Skeletal muscle satellite cell (primary cell): ENCODE measurements at regions not wholly inside any gene's neighbourhood (a gene's known extent, or its start where the extent isn't known, plus 50 kb on each side); places are given as distances from the start of the nearest gene placed in this dataset.

Source experiments
- H3K27me3 ChIP-seq: 2 replicates; pipeline ENCODE4 v1.7.0; 2013; ENCODE audit warnings: low read length; ENCODE audit not compliant: control insufficient read depth, insufficient read depth
- H3K36me3 ChIP-seq: 2 replicates; pipeline ENCODE4 v1.7.0; 2013; ENCODE audit warnings: mild to moderate bottlenecking, control low read depth, low read length; ENCODE audit not compliant: insufficient read depth
- H3K4me1 ChIP-seq: 2 replicates; pipeline ENCODE4 v1.7.0; 2013; ENCODE audit warnings: low read length; ENCODE audit not compliant: control insufficient read depth, insufficient read depth
- H3K4me2 ChIP-seq: 2 replicates; pipeline ENCODE4 v1.7.0; 2013; ENCODE audit warnings: mild to moderate bottlenecking, low read length
- H3K4me3 ChIP-seq: 2 replicates; pipeline ENCODE4 v1.7.0; 2013; ENCODE audit warnings: low read length
- H3K9ac ChIP-seq: 2 replicates; pipeline ENCODE4 v1.7.0; 2013; ENCODE audit warnings: mild to moderate bottlenecking, low read depth, low read length, moderate library complexity
- H3K9me3 ChIP-seq: replicated peaks from 2 replicates; pipeline ENCODE4 v1.7.0; 2013; ENCODE audit warnings: mild to moderate bottlenecking, control low read depth, low read length

- no peaks in the 10 kb centered on the region for H3K36me3 ChIP-seq
- no peak overlapping the region for H3K4me3 ChIP-seq
- no peaks in the 10 kb centered on the region for H3K9me3 ChIP-seq
Measured at GRCh38 chr12:73277971-73278370, 1005.8 kb downstream of the TRHDE start.

GRCh38 chr12:73301530-73301929 is 1029.4 kb downstream of the TRHDE start:
- Histone ChIP-seq H3K9me3 (no peaks in the 10 kb centered on the region), H3K9ac (no peak overlapping the region), H3K4me2 (no peak overlapping the region), H3K4me3 (no peak overlapping the region), H3K4me1 (no peaks in the 10 kb centered on the region), H3K36me3 (no peaks in the 10 kb centered on the region), H3K27me3 (no peaks in the 10 kb centered on the region)

More at GRCh38 chr12:73277971-73278370, 1005.8 kb downstream of the TRHDE start:
- Histone ChIP-seq H3K9ac (no peak overlapping the region), H3K27me3 (no peaks in the 10 kb centered on the region), H3K4me1 (peaks cover 8% of the 10 kb centered on the region), H3K4me2 (no peak overlapping the region)

- Histone ChIP-seq H3K4me3 (no peak overlapping the region), H3K4me2 (no peak overlapping the region), H3K4me1 (no peaks in the 10 kb centered on the region), H3K9me3 (no peaks in the 10 kb centered on the region), H3K36me3 (no peaks in the 10 kb centered on the region), H3K27me3 (no peaks in the 10 kb centered on the region), H3K9ac (no peak overlapping the region)
Measured at GRCh38 chr12:73307260-73307659, 1035.1 kb downstream of the TRHDE start.

- Histone ChIP-seq H3K4me2 (peak overlapping the region; percentile 55), H3K27me3 (no peaks in the 10 kb centered on the region), H3K36me3 (no peaks in the 10 kb centered on the region), H3K4me1 (no peaks in the 10 kb centered on the region), H3K9me3 (no peaks in the 10 kb centered on the region), H3K9ac (no peak overlapping the region), H3K4me3 (no peak overlapping the region)
Measured at GRCh38 chr12:73308079-73308478, 1035.9 kb downstream of the TRHDE start.

GRCh38 chr12:73308747-73309146 is 1036.6 kb downstream of the TRHDE start:
- Histone ChIP-seq H3K4me2 (no peak overlapping the region), H3K4me3 (no peak overlapping the region), H3K4me1 (no peaks in the 10 kb centered on the region), H3K9ac (no peak overlapping the region), H3K27me3 (no peaks in the 10 kb centered on the region), H3K36me3 (no peaks in the 10 kb centered on the region), H3K9me3 (no peaks in the 10 kb centered on the region)

- Histone ChIP-seq H3K9ac (no peak overlapping the region), H3K4me1 (no peaks in the 10 kb centered on the region), H3K4me3 (no peak overlapping the region), H3K9me3 (no peaks in the 10 kb centered on the region), H3K27me3 (no peaks in the 10 kb centered on the region), H3K4me2 (no peak overlapping the region), H3K36me3 (no peaks in the 10 kb centered on the region)
Measured at GRCh38 chr12:73321319-73321718, 1049.1 kb downstream of the TRHDE start.

GRCh38 chr12:73321776-73322175 is 1049.6 kb downstream of the TRHDE start:
- H3K4me3 ChIP-seq, result no peak overlapping the region
- no peaks in the 10 kb centered on the region for H3K36me3 ChIP-seq
- H3K9ac ChIP-seq, result no peak overlapping the region
- H3K4me1 ChIP-seq, result no peaks in the 10 kb centered on the region
- H3K27me3 ChIP-seq, result no peaks in the 10 kb centered on the region
- H3K4me2 ChIP-seq, result no peak overlapping the region
- H3K9me3 ChIP-seq, result no peaks in the 10 kb centered on the region

GRCh38 chr12:73330584-73331351 is 1058.6 kb downstream of the TRHDE start:
- Histone ChIP-seq H3K9me3 (no peaks in the 10 kb centered on the region), H3K27me3 (no peaks in the 10 kb centered on the region), H3K36me3 (no peaks in the 10 kb centered on the region), H3K4me1 (peaks cover 3% of the 10 kb centered on the region), H3K9ac (no peak overlapping the region), H3K4me2 (no peak overlapping the region), H3K4me3 (no peak overlapping the region)

GRCh38 chr12:73341559-73342247 is 1069.5 kb downstream of the TRHDE start:
- no peak overlapping the region for H3K4me3 ChIP-seq
- no peaks in the 10 kb centered on the region for H3K4me1 ChIP-seq
- H3K4me2 ChIP-seq, result no peak overlapping the region
- no peaks in the 10 kb centered on the region for H3K27me3 ChIP-seq
- no peaks in the 10 kb centered on the region for H3K36me3 ChIP-seq
- H3K9me3 ChIP-seq, result no peaks in the 10 kb centered on the region
- H3K9ac ChIP-seq, result no peak overlapping the region

GRCh38 chr12:73342733-73343132 is 1070.6 kb downstream of the TRHDE start:
- Histone ChIP-seq H3K9ac (no peak overlapping the region), H3K4me2 (no peak overlapping the region), H3K27me3 (no peaks in the 10 kb centered on the region), H3K4me1 (no peaks in the 10 kb centered on the region), H3K9me3 (no peaks in the 10 kb centered on the region), H3K36me3 (no peaks in the 10 kb centered on the region), H3K4me3 (no peak overlapping the region)

- Histone ChIP-seq H3K27me3 (no peaks in the 10 kb centered on the region), H3K36me3 (no peaks in the 10 kb centered on the region), H3K9ac (no peak overlapping the region), H3K4me2 (no peak overlapping the region), H3K4me1 (no peaks in the 10 kb centered on the region), H3K9me3 (no peaks in the 10 kb centered on the region), H3K4me3 (no peak overlapping the region)
Measured at GRCh38 chr12:73352826-73353225, 1080.7 kb downstream of the TRHDE start.
